HCT116 (cell line): ENCODE measurements at regions not wholly inside any gene's neighbourhood (a gene's known extent, or its start where the extent isn't known, plus 50 kb on each side); places are given as distances from the start of the nearest gene placed in this dataset.

Experiments
- ATAC-seq: fragments of 200-7000 bp; cut with Tn5 transposase; 2 replicates; pipeline ENCODE4 v1.9.1; 2020; ENCODE audit warnings: mild to moderate bottlenecking, moderate library complexity
- BruUV-seq: library from RNA; stranded (reverse); fragments of 400-500 nt; replicated peaks from 2 replicates; lab custom pipeline; 2021; lab: Mats Ljungman, UMichigan
- CTCF ChIA-PET: fragments of 300-600 bp; sonication (Branson Sonifier 250); formaldehyde crosslinking; loops from one replicate; lab custom pipeline; 2021; ENCODE audit warnings: antibody characterized with exemption; lab: Charles Lee
- POLR2A ChIA-PET: fragments of 300-600, 350-600 bp; sonication (Branson Sonifier 250); formaldehyde crosslinking; loops from one replicate; lab custom pipeline; 2021; ENCODE audit warnings: antibody characterized with exemption; lab: Charles Lee
- RAD21 ChIA-PET, 2 experiments: fragments of 300-600 bp; sonication (Branson Sonifier 250); formaldehyde crosslinking; loops; one replicate each; lab custom pipeline; 2023; ENCODE audit warnings: low total read pairs in 2 of 2; ENCODE audit not compliant: uncharacterized antibody in 2 of 2, unreplicated experiment in 2 of 2, low non-redundant PET in 1 of 2; lab: Charles Lee
- DNase-seq: peaks from one replicate; pipeline ENCODE4 v3.0.0-alpha.2; 2010; ENCODE audit warnings: low read depth, low spot score
- H2AFZ ChIP-seq: fragments of 200-600 bp; shearing (Covaris generic), sonication (generic); 2 replicates; pipeline ENCODE4 v1.6.1; 2017; ENCODE audit warnings: low read depth, mixed run types, mixed read lengths, antibody characterized with exemption, low read length; ENCODE audit not compliant: poor library complexity, severe bottlenecking
- H3K27ac ChIP-seq: 2 replicates; pipeline ENCODE4 v1.5.1; 2012; ENCODE audit warnings: low read depth, low read length
- H3K27me3 ChIP-seq: fragments of 200-600 bp; sonication (generic); 2 replicates; pipeline ENCODE4 v1.6.1; 2016; ENCODE audit warnings: mixed run types, low read length, mixed read lengths; ENCODE audit not compliant: insufficient read depth
- H3K36me3 ChIP-seq, 2 experiments: fragments of 200-500 bp in 1 of 2; fragments of 200-600 bp in 1 of 2; sonication (Bioruptor generic) in 1 of 2; sonication (generic) in 1 of 2; 2 replicates each; pipeline versions ENCODE4 v1.5.1 to v1.6.1; 2014 to 2016; ENCODE audit warnings: low read length in 2 of 2, inconsistent platforms in 1 of 2, mixed read lengths in 1 of 2, mixed run types in 1 of 2; ENCODE audit not compliant: insufficient read depth in 2 of 2, control insufficient read depth in 1 of 2
- H3K4me1 ChIP-seq, 2 experiments: fragments of 200-600 bp in 1 of 2; sonication (generic) in 1 of 2; 2 replicates each; pipeline versions ENCODE4 v1.5.1 to v1.6.1; 2012 to 2017; ENCODE audit warnings: low read length in 2 of 2, inconsistent platforms in 1 of 2, mild to moderate bottlenecking in 1 of 2, mixed read lengths in 1 of 2, mixed run types in 1 of 2, moderate library complexity in 1 of 2; ENCODE audit not compliant: insufficient read depth in 2 of 2, control insufficient read depth in 1 of 2
- H3K4me2 ChIP-seq: fragments of 200-600 bp; sonication (generic); 2 replicates; pipeline ENCODE4 v1.6.1; 2017; ENCODE audit warnings: mixed run types, low read length, mixed read lengths
- H3K4me3 ChIP-seq, 2 experiments: fragments of 200-600 bp in 1 of 2; sonication (generic) in 1 of 2; replicated peaks in 1 of 2; 2 replicates each; pipeline ENCODE4 v1.5.1; 2011 to 2016; ENCODE audit warnings: low read length in 2 of 2, control low read depth in 1 of 2, low read depth in 1 of 2, mild to moderate bottlenecking in 1 of 2, mixed read lengths in 1 of 2, mixed run types in 1 of 2
- H3K79me2 ChIP-seq: fragments of 200-600 bp; sonication (generic); 2 replicates; pipeline ENCODE4 v1.6.1; 2017; ENCODE audit warnings: mild to moderate bottlenecking, mixed run types, low read length, moderate library complexity, mixed read lengths; ENCODE audit not compliant: insufficient read depth
- H3K9ac ChIP-seq: fragments of 200-600 bp; sonication (generic); 2 replicates; pipeline ENCODE4 v1.6.1; 2016; ENCODE audit warnings: low read length, mixed read lengths
- H3K9me2 ChIP-seq: fragments of 200-600 bp; sonication (generic), shearing (Covaris generic); 2 replicates; pipeline ENCODE4 v1.6.1; 2017; ENCODE audit warnings: mixed run types, mild to moderate bottlenecking, moderate library complexity; ENCODE audit not compliant: insufficient read depth
- H3K9me3 ChIP-seq, 2 experiments: fragments of 200-500 bp in 1 of 2; fragments of 200-600 bp in 1 of 2; sonication (Bioruptor generic) in 1 of 2; sonication (generic) in 1 of 2; 2 replicates each; pipeline ENCODE4 v1.6.1; 2014 to 2017; ENCODE audit warnings: low read length in 2 of 2, mixed read lengths in 2 of 2, inconsistent platforms in 1 of 2, low read depth in 1 of 2, mild to moderate bottlenecking in 1 of 2, mixed run types in 1 of 2, moderate library complexity in 1 of 2; ENCODE audit not compliant: control insufficient read depth in 1 of 2, insufficient read depth in 1 of 2
- H4K20me1 ChIP-seq: fragments of 200-600 bp; sonication (generic), shearing (Covaris generic); 2 replicates; pipeline ENCODE4 v1.6.1; 2017; ENCODE audit warnings: mixed run types, mild to moderate bottlenecking, moderate library complexity; ENCODE audit not compliant: insufficient read depth
- CBX3 ChIP-seq: IDR thresholded peaks from 2 replicates; pipeline ENCODE4 v1.6.1; 2012; ENCODE audit warnings: low read depth
- EGR1 ChIP-seq: IDR thresholded peaks from 2 replicates; pipeline ENCODE4 v1.6.1; 2012; ENCODE audit warnings: low read depth
- EZH2 ChIP-seq: fragments of 200-600 bp; sonication (generic); IDR thresholded peaks from 2 replicates; pipeline ENCODE4 v1.6.1; 2017; ENCODE audit warnings: antibody characterized with exemption, mixed run types
- JUND ChIP-seq: IDR thresholded peaks from 2 replicates; pipeline ENCODE4 v1.6.1; 2012
- POLR2AphosphoS5 ChIP-seq: IDR thresholded peaks from 2 replicates; pipeline ENCODE4 v1.6.1; 2011; ENCODE audit warnings: mild to moderate bottlenecking, low read depth, low read length, moderate library complexity
- RAD21 ChIP-seq: IDR thresholded peaks from 2 replicates; pipeline ENCODE4 v1.6.1; 2012; ENCODE audit warnings: low read depth, mild to moderate bottlenecking
- SP1 ChIP-seq: IDR thresholded peaks from 2 replicates; pipeline ENCODE4 v1.6.1; 2012; ENCODE audit warnings: low read depth
- SRF ChIP-seq: IDR thresholded peaks from 2 replicates; pipeline ENCODE4 v1.6.1; 2012; ENCODE audit warnings: low read depth
- YY1 ChIP-seq: IDR thresholded peaks from 2 replicates; pipeline ENCODE4 v1.6.1; 2011; ENCODE audit warnings: low read length, low read depth, moderate library complexity, mild to moderate bottlenecking; ENCODE audit not compliant: insufficient replicate concordance; ENCODE audit errors: extremely low read depth
- ZFX ChIP-seq: fragments of 450-650 bp; IDR thresholded peaks from 2 replicates; pipeline ENCODE4 v1.6.1; 2017
- intact Hi-C: fragments of 100-400 bp; cut with micrococcal nuclease; formaldehyde crosslinking; loops from 2 replicates; pipeline ENCODE4 v1.10.0; 2022
- TF ChIP-seq, protein P1 (sequence below): IDR thresholded peaks from 2 replicates; pipeline ENCODE4 v1.6.1; 2012
- TF ChIP-seq, protein P2 (sequence below): IDR thresholded peaks from 2 replicates; pipeline ENCODE4 v1.6.1; 2011; ENCODE audit warnings: mild to moderate bottlenecking, low read length, moderate library complexity; ENCODE audit not compliant: insufficient replicate concordance; ENCODE audit errors: extremely low read depth
- TF ChIP-seq, protein P3 (sequence below): IDR thresholded peaks from 2 replicates; pipeline ENCODE4 v1.6.1; 2012
- TF ChIP-seq, protein P4 (sequence below): IDR thresholded peaks from 2 replicates; pipeline ENCODE4 v1.6.1; 2012; ENCODE audit warnings: low read depth

DNA sequence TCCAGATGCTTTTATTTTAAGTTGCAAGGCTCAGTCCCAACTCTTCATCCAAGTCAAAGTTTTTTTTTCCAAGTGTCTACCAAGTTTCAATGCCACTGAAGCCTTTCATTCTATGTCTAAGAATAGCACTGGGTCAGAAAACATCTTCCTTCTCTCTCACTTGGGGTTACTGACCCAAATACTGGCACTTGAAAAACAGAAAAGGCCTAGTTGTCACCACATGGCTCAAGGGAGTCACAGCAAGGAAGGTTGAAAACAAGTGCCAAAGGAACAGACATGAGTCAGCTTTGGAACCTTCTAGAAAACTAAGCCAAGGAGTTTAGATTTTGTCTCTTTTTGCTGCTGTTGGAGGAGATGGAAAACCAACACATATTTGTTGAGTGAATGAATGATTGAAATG, 146.5 kb downstream of the COPS8 start:
- Histone ChIP-seq H3K4me2 (no peak overlapping the region), H3K9me3 (no peaks in the 10 kb centered on the region), H3K79me2 (no peaks in the 10 kb centered on the region), H3K9me2 (no peaks in the 10 kb centered on the region), H3K4me1 (peaks cover 0 to 11% of the 10 kb centered on the region in 2 experiments; a peak in 1 of 4 replicates), H3K4me3 (no peak overlapping the region), H3K27ac (no peak overlapping the region), H3K27me3 (no peaks in the 10 kb centered on the region), H4K20me1 (no peaks in the 10 kb centered on the region), H2AFZ (no peak overlapping the region), H3K9ac (no peak overlapping the region), H3K36me3 (no peaks in the 10 kb centered on the region)
- intact Hi-C loops, result no loop called here
- no peak for DNase-seq
- POLR2A ChIA-PET, result no interaction called here
- TF ChIP-seq JUND (no peak), EZH2 (no peak), POLR2AphosphoS5 (no peak), CBX3 (no peak), SP1 (no peak), EGR1 (no peak), YY1 (no peak), RAD21 (no peak), SRF (no peak)
- TF ChIP-seq, protein P1, sequence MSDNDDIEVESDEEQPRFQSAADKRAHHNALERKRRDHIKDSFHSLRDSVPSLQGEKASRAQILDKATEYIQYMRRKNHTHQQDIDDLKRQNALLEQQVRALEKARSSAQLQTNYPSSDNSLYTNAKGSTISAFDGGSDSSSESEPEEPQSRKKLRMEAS, result no peak
- CTCF ChIA-PET, result no interaction called here
- no TSS peak for BruUV-seq
- RAD21 ChIA-PET, result no interaction called here
- no peak for ATAC-seq

DNA sequence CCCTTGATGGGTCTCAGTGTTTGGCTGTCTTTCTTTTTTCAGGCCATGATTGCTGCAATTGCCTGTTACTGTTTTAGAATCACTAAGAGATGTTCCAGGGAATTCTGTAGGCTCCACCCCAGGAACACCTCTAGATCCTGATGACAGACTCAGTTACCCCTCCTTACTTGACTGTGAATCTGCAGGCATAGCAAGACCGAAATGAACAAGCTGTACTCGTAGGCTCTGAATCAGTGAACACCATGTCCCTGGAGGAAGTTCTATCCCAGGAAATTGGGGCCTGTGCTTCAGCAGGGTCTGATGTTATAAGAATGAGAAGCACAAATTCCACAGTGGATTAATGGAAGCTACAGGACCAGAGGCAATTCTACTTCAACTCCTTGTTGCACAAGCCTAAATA, 148.6 kb downstream of the COPS8 start:
- no peaks in the 10 kb centered on the region for H4K20me1 ChIP-seq
- no TSS peak for BruUV-seq
- H3K9me3 ChIP-seq, result no peaks in the 10 kb centered on the region
- DNase-seq, result no peak
- no peak overlapping the region for H3K4me2 ChIP-seq
- RAD21 ChIA-PET, result no interaction called here
- H3K9me2 ChIP-seq, result no peaks in the 10 kb centered on the region
- ATAC-seq, result no peak
- no peak overlapping the region for H3K27ac ChIP-seq
- H3K36me3 ChIP-seq, result no peaks in the 10 kb centered on the region
- no peaks in the 10 kb centered on the region for H3K79me2 ChIP-seq
- H3K4me3 ChIP-seq, result no peak overlapping the region
- no peak overlapping the region for H2AFZ ChIP-seq
- intact Hi-C loops, result no loop called here
- TF ChIP-seq, protein P2, sequence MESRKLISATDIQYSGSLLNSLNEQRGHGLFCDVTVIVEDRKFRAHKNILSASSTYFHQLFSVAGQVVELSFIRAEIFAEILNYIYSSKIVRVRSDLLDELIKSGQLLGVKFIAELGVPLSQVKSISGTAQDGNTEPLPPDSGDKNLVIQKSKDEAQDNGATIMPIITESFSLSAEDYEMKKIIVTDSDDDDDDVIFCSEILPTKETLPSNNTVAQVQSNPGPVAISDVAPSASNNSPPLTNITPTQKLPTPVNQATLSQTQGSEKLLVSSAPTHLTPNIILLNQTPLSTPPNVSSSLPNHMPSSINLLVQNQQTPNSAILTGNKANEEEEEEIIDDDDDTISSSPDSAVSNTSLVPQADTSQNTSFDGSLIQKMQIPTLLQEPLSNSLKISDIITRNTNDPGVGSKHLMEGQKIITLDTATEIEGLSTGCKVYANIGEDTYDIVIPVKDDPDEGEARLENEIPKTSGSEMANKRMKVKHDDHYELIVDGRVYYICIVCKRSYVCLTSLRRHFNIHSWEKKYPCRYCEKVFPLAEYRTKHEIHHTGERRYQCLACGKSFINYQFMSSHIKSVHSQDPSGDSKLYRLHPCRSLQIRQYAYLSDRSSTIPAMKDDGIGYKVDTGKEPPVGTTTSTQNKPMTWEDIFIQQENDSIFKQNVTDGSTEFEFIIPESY, result no peak
- TF ChIP-seq, protein P3, sequence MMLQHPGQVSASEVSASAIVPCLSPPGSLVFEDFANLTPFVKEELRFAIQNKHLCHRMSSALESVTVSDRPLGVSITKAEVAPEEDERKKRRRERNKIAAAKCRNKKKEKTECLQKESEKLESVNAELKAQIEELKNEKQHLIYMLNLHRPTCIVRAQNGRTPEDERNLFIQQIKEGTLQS, result no peak
- TF ChIP-seq ZFX (no peak), EGR1 (no peak)
- TF ChIP-seq, protein P1, result no peak
- TF ChIP-seq, protein P4, sequence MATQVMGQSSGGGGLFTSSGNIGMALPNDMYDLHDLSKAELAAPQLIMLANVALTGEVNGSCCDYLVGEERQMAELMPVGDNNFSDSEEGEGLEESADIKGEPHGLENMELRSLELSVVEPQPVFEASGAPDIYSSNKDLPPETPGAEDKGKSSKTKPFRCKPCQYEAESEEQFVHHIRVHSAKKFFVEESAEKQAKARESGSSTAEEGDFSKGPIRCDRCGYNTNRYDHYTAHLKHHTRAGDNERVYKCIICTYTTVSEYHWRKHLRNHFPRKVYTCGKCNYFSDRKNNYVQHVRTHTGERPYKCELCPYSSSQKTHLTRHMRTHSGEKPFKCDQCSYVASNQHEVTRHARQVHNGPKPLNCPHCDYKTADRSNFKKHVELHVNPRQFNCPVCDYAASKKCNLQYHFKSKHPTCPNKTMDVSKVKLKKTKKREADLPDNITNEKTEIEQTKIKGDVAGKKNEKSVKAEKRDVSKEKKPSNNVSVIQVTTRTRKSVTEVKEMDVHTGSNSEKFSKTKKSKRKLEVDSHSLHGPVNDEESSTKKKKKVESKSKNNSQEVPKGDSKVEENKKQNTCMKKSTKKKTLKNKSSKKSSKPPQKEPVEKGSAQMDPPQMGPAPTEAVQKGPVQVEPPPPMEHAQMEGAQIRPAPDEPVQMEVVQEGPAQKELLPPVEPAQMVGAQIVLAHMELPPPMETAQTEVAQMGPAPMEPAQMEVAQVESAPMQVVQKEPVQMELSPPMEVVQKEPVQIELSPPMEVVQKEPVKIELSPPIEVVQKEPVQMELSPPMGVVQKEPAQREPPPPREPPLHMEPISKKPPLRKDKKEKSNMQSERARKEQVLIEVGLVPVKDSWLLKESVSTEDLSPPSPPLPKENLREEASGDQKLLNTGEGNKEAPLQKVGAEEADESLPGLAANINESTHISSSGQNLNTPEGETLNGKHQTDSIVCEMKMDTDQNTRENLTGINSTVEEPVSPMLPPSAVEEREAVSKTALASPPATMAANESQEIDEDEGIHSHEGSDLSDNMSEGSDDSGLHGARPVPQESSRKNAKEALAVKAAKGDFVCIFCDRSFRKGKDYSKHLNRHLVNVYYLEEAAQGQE, result no peak
- H3K4me1 ChIP-seq, result no peaks in the 10 kb centered on the region
- no peak overlapping the region for H3K9ac ChIP-seq
- POLR2A ChIA-PET, result no interaction called here
- no peaks in the 10 kb centered on the region for H3K27me3 ChIP-seq
- CTCF ChIA-PET, result no interaction called here
